Lung (tissue), 11 donors: ENCODE measurements at regions not wholly inside any gene's neighbourhood (a gene's known extent, or its start where the extent isn't known, plus 50 kb on each side); places are given as distances from the start of the nearest gene placed in this dataset.

Experiments
- ATAC-seq: fragments of 200-7000 bp; cut with Tn5 transposase; one replicate; pipeline ENCODE4 v1.9.1; 2020; ENCODE audit warnings: moderate number of reproducible peaks; ENCODE audit not compliant: insufficient read depth, low FRiP score
- DNase-seq, 3 donors: peaks; one replicate each; pipeline ENCODE4 v3.0.0-alpha.2; 2013 to 2017
- H3K27ac ChIP-seq, 2 donors: one replicate each; pipeline ENCODE4 v1.5.1; 2013; ENCODE audit warnings: mild to moderate bottlenecking in 2 of 2, moderate library complexity in 2 of 2, control low read depth in 1 of 2, inconsistent platforms in 1 of 2, low read depth in 1 of 2, low read length in 1 of 2
- H3K27me3 ChIP-seq, 3 donors: one replicate each; pipeline ENCODE4 v1.5.1; 2013; ENCODE audit warnings: low read length in 2 of 3; ENCODE audit not compliant: control insufficient read depth in 3 of 3, insufficient read depth in 3 of 3
- H3K36me3 ChIP-seq, 4 donors: one replicate each; pipeline ENCODE4 v1.5.1; 2013; ENCODE audit warnings: low read length in 4 of 4, mild to moderate bottlenecking in 1 of 4, moderate library complexity in 1 of 4; ENCODE audit not compliant: control insufficient read depth in 4 of 4, insufficient read depth in 4 of 4
- H3K4me1 ChIP-seq, 5 donors: one replicate each; pipeline ENCODE4 v1.5.1; 2013; ENCODE audit warnings: low read length in 5 of 5, mild to moderate bottlenecking in 2 of 5, moderate library complexity in 1 of 5; ENCODE audit not compliant: control insufficient read depth in 5 of 5, insufficient read depth in 5 of 5
- H3K4me3 ChIP-seq: one replicate; pipeline ENCODE4 v1.5.1; 2013; ENCODE audit warnings: mild to moderate bottlenecking, control low read depth, moderate library complexity
- H3K9ac ChIP-seq, 2 donors: one replicate each; pipeline ENCODE4 v1.5.1; 2013; ENCODE audit warnings: low read length in 2 of 2, control low read depth in 1 of 2; ENCODE audit not compliant: insufficient read depth in 1 of 2
- H3K9me3 ChIP-seq, 4 donors: one replicate each; pipeline ENCODE4 v1.5.1; 2013; ENCODE audit warnings: low read length in 3 of 4, mild to moderate bottlenecking in 1 of 4, moderate library complexity in 1 of 4; ENCODE audit not compliant: control insufficient read depth in 4 of 4, insufficient read depth in 3 of 4
- WGBS, 2 donors: extraction: QIAGEN DNeasy Blood & Tissue Kit; methylation state at CpG; one replicate each; pipeline ENCODE4 v1.1.7; 2013; 5-methylcytosine and 5-hydroxymethylcytosine counted together
- TF ChIP-seq, protein P1 (sequence below): IDR thresholded peaks from 2 replicates; pipeline ENCODE4 v1.5.1; 2012; ENCODE audit warnings: mild to moderate bottlenecking; ENCODE audit errors: control extremely low read depth, extremely low read depth
- donor health status: control.
- donor health status: control.
- donor health status: Bipolar disorder and iron deficiency.
- donor health status: healthy.
- donor health status: DM: yes; HTN: yes; CAD: no.

DNA sequence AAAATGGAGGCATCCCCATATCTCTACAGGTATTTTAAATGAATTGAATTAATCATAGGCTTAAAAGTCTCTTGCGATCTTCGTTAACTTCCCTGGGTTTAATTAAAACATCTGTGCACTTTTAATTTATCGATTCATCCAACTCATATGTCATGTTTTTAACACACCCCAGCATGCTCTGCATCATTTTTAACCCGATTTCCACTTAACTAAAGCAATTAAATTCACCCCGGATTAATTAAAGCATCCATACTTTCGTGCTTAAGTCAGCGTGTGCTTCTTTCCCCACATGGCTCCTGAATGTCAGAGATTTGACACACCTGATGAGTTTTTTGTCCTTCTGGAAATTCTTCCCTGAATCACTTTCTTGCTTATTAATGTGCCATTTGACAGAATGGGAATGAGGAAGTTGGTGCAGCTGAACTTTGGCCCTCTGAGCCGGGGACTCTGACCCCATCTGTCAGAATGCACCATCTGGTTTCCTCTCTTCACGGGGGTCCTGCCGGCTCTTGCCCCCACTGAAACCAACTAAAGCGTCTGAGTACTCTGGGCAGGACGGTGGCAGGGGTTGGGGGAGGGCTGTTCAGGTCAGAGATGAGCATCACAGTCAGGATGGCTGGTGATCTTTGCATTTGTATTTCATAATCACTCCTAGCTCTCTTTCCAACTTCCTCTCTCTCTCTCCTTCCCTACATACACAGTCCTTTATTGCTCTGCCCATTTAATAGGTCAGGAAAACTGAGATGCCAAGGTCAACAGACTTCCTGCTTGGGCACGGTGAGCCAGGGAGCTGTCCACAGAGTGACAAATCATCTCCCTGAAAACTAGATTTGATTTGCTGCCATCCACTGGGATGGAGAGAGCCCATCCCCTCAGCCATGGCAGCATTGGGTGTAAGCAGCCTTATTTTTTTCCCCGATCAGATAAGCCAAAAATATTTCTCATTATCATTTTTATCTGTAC, 180.3 kb upstream of the WWC1 start:
- ATAC-seq (no peak), DNase-seq (no peak)
- Histone ChIP-seq H3K27me3 (no peaks in the 10 kb centered on the region), H3K4me3 (no peak overlapping the region), H3K27ac (no peak overlapping the region), H3K4me1 (peaks cover 0 to 5% (median 0%) of the 10 kb centered on the region in 5 donors), H3K9me3 (peaks cover 0 to 2% (median 0%) of the 10 kb centered on the region in 4 donors), H3K9ac (no peak overlapping the region), H3K36me3 (no peaks in the 10 kb centered on the region)
- WGBS, 2 donors, result 58 to 60% methylated on average over 14 of the region's 14 CpGs
- TF ChIP-seq, protein P1, sequence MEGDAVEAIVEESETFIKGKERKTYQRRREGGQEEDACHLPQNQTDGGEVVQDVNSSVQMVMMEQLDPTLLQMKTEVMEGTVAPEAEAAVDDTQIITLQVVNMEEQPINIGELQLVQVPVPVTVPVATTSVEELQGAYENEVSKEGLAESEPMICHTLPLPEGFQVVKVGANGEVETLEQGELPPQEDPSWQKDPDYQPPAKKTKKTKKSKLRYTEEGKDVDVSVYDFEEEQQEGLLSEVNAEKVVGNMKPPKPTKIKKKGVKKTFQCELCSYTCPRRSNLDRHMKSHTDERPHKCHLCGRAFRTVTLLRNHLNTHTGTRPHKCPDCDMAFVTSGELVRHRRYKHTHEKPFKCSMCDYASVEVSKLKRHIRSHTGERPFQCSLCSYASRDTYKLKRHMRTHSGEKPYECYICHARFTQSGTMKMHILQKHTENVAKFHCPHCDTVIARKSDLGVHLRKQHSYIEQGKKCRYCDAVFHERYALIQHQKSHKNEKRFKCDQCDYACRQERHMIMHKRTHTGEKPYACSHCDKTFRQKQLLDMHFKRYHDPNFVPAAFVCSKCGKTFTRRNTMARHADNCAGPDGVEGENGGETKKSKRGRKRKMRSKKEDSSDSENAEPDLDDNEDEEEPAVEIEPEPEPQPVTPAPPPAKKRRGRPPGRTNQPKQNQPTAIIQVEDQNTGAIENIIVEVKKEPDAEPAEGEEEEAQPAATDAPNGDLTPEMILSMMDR, result no peak

- TF ChIP-seq, protein P1, result no peak
- WGBS, 2 donors, result 81 to 84% methylated on average over 6 of the region's 6 CpGs
- no peak overlapping the region for H3K4me3 ChIP-seq
- H3K4me1 ChIP-seq, result peaks cover 0 to 5% (median 0%) of the 10 kb centered on the region in 5 donors
- DNase-seq (no peak), ATAC-seq (peak; percentile 57)
- no peaks in the 10 kb centered on the region for H3K27me3 ChIP-seq
- no peak overlapping the region for H3K27ac ChIP-seq
- peaks cover 0 to 4% (median 0%) of the 10 kb centered on the region in 4 donors for H3K9me3 ChIP-seq
- H3K36me3 ChIP-seq, result peaks cover 0 to 7% (median 0%) of the 10 kb centered on the region in 4 donors
- H3K9ac ChIP-seq, result no peak overlapping the region
Observed at GRCh38 chr5:168114444-168115017, 176.9 kb upstream of the WWC1 start.

GRCh38 chr5:168117469-168117868, 174.0 kb upstream of the WWC1 start:
- Histone ChIP-seq H3K4me1 (peaks cover 0 to 4% (median 0%) of the 10 kb centered on the region in 5 donors), H3K27me3 (no peaks in the 10 kb centered on the region), H3K27ac (no peak overlapping the region), H3K9ac (no peak overlapping the region), H3K9me3 (peaks cover 0 to 2% (median 0%) of the 10 kb centered on the region in 4 donors), H3K4me3 (no peak overlapping the region), H3K36me3 (peaks cover 0 to 7% (median 0%) of the 10 kb centered on the region in 4 donors)
- ATAC-seq, result no peak
- DNase-seq, result no peak
- whole genome bisulfite sequencing, 2 donors, result 96 to 97% methylated on average over 5 of the region's 5 CpGs
- TF ChIP-seq, protein P1, result no peak
